GM12873 (cell line): ENCODE measurements at regions not wholly inside any gene's neighbourhood (a gene's known extent, or its start where the extent isn't known, plus 50 kb on each side); places are given as distances from the start of the nearest gene placed in this dataset.

Experiments
- CTCF ChIP-seq: IDR thresholded peaks from 2 replicates; pipeline ENCODE4 v1.5.1; 2012; ENCODE audit warnings: low read depth, mild to moderate bottlenecking, moderate library complexity, low read length, control low read depth; ENCODE audit not compliant: insufficient read depth; ENCODE audit errors: missing control alignments

DNA sequence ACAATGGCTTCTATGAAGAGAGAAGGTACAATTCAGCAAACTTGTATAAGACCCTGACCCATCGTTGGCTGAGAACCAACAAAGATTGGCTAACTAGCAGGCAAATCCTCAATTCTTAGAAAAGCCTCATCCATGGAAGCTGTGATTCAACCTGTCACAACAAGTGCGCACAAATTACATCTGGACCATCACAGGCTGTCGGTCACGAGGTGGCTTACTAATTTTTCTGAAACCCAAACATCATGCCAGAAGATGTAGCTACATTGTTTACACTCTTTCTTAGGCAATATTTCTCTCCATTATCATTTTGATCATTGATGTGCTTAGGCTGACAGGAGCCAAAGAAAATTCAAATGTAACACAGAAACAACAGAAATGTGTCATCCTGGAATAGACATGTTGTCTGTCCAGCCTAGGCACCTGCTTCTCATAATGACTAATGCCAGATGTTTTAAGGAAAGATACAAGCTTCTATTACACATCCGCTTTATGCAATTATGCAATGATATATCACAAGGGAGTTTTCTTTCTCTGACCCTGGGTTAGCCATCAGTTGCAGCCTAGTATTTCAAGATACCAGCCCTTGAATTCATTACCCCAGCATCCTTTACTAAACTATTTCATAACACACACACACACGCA lies 92.9 kb upstream of the DIO2 start:
- TF ChIP-seq CTCF: no peak

DNA sequence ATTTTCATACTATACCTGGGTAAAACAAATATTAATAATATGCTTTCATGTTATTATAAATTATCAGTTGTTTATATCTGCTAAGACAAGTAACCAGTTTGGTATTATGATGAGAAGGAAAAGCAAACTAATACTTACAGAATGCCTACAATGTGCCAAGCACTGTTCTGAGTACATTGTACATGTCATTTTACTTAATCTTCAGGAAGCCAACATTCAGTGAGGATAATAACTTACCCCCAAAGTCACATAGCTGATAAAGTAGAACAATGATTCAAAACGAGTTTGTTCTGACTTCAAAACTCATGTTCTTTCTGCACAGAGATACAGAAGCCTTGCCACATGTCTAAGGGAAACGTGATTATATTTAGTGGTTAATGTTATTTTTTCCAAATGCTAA lies 89.0 kb upstream of the DIO2 start:
- no peak for TF ChIP-seq CTCF

GRCh38 chr14:80298491-80299017 lies 87.2 kb upstream of the DIO2 start:
- TF ChIP-seq CTCF: no peak

GRCh38 chr14:80291101-80291500 lies 79.8 kb upstream of the DIO2 start:
- TF ChIP-seq CTCF: no peak

DNA sequence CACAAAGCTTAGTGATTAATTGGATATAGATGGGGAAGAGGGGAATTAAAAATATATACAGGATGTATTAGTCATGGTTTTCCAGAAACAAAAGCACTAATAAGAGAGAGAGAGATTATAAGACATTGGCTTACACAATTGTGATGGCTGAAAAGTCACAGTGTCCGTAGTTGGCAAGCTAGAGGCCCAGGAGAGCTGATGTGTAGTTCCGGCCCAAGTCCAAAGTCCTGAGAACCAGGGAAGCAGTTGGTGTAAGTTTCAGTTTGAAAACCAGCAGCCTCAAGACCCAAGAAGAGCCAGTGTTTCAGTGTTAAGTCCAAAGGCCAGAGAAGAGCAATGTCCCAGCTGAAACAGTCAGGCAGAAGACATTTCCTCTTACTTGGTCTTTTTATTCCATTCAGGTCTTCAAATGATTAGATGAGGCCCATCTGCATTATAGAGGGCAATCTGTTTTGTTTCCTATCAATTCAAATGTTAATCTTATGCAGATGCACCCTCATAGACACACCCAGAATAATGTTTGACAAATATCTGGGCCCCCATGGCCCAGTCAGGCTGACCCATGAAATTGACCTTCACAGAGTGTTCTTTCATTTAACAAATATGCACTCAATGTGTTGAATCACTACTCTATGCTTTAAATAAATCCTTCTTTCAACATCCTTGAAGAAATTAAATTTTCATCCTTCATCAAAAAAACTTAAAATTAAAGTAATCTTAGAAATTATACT lies 67.2 kb upstream of the DIO2 start:
- TF ChIP-seq CTCF: no peak

DNA sequence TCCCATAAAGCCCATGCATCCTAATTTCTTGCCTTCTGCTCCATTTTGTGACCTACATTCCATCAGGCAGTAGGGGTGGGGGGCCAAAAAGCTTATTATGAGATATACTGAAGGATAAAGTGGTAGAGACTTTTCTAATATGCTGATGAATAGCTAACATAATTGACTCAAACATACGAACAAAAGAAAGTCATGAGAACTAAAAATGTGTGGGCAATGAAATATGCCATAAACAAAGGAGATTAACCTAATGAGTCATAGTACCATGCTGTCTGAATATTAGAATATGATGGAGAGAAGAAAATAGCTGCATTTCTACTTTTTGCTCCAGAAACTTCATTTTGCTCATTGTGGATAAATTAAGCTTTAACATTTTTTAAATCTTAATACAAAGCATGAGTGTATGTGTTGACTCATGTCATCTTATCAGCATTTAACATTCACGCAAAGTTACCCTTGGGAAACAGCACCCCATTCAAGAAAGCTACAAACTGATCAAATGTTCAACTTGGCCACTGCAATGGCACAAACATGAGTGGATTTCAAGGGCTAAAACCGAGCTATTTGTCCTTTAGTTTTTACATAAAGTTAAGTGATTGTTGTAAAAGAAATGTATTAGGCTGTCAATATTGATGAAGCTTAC lies 64.0 kb upstream of the DIO2 start:
- no peak for TF ChIP-seq CTCF

DNA sequence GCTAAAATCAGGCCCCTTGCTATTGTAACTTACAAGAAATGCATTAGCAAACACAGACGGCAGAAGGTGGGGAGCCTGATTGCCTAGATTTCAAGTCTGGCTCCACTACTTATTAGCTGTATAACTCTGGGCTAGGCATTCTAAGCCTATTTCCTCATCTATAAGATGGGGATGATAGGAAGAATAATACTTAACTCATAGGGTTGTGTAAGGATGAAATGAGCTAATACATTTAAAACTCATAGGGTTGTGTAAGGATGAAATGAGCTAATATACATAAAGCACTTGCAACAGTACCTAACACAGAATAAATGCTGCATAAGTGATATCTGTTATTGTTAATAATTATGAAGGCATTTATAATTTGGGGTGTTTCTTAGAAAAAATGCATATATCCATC lies 60.1 kb upstream of the DIO2 start:
- no peak for TF ChIP-seq CTCF
